Epidermal melanocyte (primary cell): ENCODE measurements at regions not wholly inside any gene's neighbourhood (a gene's known extent, or its start where the extent isn't known, plus 50 kb on each side); places are given as distances from the start of the nearest gene placed in this dataset.
"Not testable (repeated sequence)": the region's sequence is repeated elsewhere in the genome, so short reads cannot be mapped to it uniquely, and the experiment has no call there.

Experiments used
- DNase-seq: peaks from one replicate; pipeline ENCODE4 v3.0.0; 2011; ENCODE audit warnings: low spot score; ENCODE audit not compliant: insufficient read length

GRCh38 chr1:104294259-104294658, 544.6 kb downstream of the AMY1C start:
- no peak for DNase-seq

- DNase-seq = no peak
These were observed 545.8 kb downstream of the AMY1C start for GRCh38 chr1:104295511-104295910.

- no peak for DNase-seq
These were observed 560.0 kb downstream of the AMY1C start for GRCh38 chr1:104309673-104310072.

GRCh38 chr1:104315823-104316222, 566.1 kb downstream of the AMY1C start:
- no peak for DNase-seq

- DNase-seq = no peak
These were observed 572.4 kb downstream of the AMY1C start for GRCh38 chr1:104322131-104322530.

- DNase-seq = no peak
These were observed 579.6 kb downstream of the AMY1C start for GRCh38 chr1:104329278-104329677.

- no peak for DNase-seq
These were observed 582.1 kb downstream of the AMY1C start for GRCh38 chr1:104331763-104332162.

- not testable (repeated sequence) for DNase-seq
These were observed 588.2 kb downstream of the AMY1C start for GRCh38 chr1:104337927-104338326.

GRCh38 chr1:104341944-104342343, 592.2 kb downstream of the AMY1C start:
- DNase-seq = no peak

- DNase-seq = no peak
These were observed 598.6 kb downstream of the AMY1C start for GRCh38 chr1:104348277-104348676.

GRCh38 chr1:104353580-104353979, 603.9 kb downstream of the AMY1C start:
- no peak for DNase-seq

GRCh38 chr1:104358086-104358485, 608.4 kb downstream of the AMY1C start:
- DNase-seq = no peak

- DNase-seq = no peak
These were observed 608.9 kb downstream of the AMY1C start for GRCh38 chr1:104358621-104359020.

GRCh38 chr1:104378414-104378813, 628.7 kb downstream of the AMY1C start:
- DNase-seq = no peak

GRCh38 chr1:104380003-104380402, 630.3 kb downstream of the AMY1C start:
- DNase-seq = no peak

- no peak for DNase-seq
These were observed 638.2 kb downstream of the AMY1C start for GRCh38 chr1:104387716-104388508.

GRCh38 chr1:104392552-104392951, 642.9 kb downstream of the AMY1C start:
- DNase-seq = no peak

- no peak for DNase-seq
These were observed 652.5 kb downstream of the AMY1C start for GRCh38 chr1:104402178-104402577.

GRCh38 chr1:104403883-104404282, 654.2 kb downstream of the AMY1C start:
- DNase-seq = no peak

- DNase-seq = peak; percentile 29
These were observed 657.0 kb downstream of the AMY1C start for GRCh38 chr1:104406728-104407127.

- no peak for DNase-seq
These were observed 658.6 kb downstream of the AMY1C start for GRCh38 chr1:104408268-104408667.

- no peak for DNase-seq
These were observed 685.6 kb downstream of the AMY1C start for GRCh38 chr1:104435255-104435654.

GRCh38 chr1:104440011-104440410, 690.3 kb downstream of the AMY1C start:
- no peak for DNase-seq
